Osteocyte (in vitro differentiated cells): ENCODE measurements at regions not wholly inside any gene's neighbourhood (a gene's known extent, or its start where the extent isn't known, plus 50 kb on each side); places are given as distances from the start of the nearest gene placed in this dataset.

Experiments
- DNase-seq: peaks from one replicate; pipeline ENCODE4 v3.0.0; 2021; ENCODE audit warnings: mixed read lengths; ENCODE audit not compliant: unreplicated experiment; ENCODE audit errors: extremely low spot score
- H3K27ac Mint-ChIP-seq: one replicate; pipeline ENCODE4 v1.8.0; 2021; ENCODE audit warnings: mild to moderate bottlenecking, mixed read lengths; ENCODE audit not compliant: unreplicated experiment
- H3K27me3 Mint-ChIP-seq: one replicate; pipeline ENCODE4 v1.8.0; 2021; ENCODE audit warnings: mixed read lengths; ENCODE audit not compliant: unreplicated experiment
- H3K36me3 Mint-ChIP-seq: one replicate; pipeline ENCODE4 v1.8.0; 2021; ENCODE audit warnings: mixed read lengths; ENCODE audit not compliant: unreplicated experiment
- H3K4me1 Mint-ChIP-seq: one replicate; pipeline ENCODE4 v1.8.0; 2021; ENCODE audit warnings: mixed read lengths; ENCODE audit not compliant: unreplicated experiment
- H3K4me3 Mint-ChIP-seq: one replicate; pipeline ENCODE4 v1.8.0; 2021; ENCODE audit warnings: mild to moderate bottlenecking, moderate library complexity, mixed read lengths; ENCODE audit not compliant: unreplicated experiment
- H3K9me3 Mint-ChIP-seq: one replicate; pipeline ENCODE4 v1.8.0; 2021; ENCODE audit warnings: mixed read lengths; ENCODE audit not compliant: unreplicated experiment
- TF ChIP-seq, protein P1 (sequence below): fragments of 200-600 bp; sonication (generic); IDR thresholded peaks from 2 replicates; pipeline ENCODE4 v1.5.0; 2021; ENCODE audit warnings: antibody characterized with exemption, mild to moderate bottlenecking, moderate library complexity

DNA sequence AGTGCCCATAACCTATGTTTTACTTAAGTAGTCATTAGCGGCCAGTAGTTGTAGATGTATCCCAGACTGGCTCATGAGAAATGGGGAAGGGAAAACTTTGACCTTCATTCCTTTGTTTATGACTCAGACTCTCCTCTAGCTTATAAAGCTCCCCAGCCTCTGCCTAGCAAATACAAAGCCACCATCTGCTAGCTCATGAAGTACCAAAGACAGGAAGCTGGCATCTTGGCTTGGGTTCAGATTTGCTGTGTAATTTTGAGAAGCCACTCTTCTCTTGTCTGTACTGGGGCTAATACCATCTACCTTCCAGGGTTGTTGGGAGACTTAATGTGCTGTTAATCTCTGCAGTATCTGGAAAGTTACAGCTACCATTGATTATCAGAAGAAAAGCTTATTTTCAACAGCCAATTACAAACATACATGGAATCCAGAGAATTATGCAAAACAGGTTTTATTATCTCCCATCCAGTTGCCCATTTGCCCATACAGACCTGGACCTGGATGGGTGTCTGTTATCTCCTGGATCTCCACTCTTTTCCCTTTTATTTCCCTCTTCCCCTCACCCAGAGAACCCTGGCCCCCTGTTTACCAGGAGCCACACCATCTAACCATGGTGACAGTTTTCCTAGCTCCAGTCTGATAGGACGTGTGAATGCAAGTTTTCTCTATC is 153.8 kb downstream of the SEMA6D start:
- TF ChIP-seq, protein P1, sequence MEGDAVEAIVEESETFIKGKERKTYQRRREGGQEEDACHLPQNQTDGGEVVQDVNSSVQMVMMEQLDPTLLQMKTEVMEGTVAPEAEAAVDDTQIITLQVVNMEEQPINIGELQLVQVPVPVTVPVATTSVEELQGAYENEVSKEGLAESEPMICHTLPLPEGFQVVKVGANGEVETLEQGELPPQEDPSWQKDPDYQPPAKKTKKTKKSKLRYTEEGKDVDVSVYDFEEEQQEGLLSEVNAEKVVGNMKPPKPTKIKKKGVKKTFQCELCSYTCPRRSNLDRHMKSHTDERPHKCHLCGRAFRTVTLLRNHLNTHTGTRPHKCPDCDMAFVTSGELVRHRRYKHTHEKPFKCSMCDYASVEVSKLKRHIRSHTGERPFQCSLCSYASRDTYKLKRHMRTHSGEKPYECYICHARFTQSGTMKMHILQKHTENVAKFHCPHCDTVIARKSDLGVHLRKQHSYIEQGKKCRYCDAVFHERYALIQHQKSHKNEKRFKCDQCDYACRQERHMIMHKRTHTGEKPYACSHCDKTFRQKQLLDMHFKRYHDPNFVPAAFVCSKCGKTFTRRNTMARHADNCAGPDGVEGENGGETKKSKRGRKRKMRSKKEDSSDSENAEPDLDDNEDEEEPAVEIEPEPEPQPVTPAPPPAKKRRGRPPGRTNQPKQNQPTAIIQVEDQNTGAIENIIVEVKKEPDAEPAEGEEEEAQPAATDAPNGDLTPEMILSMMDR: no peak
- Mint-ChIP-seq H3K9me3 (peaks cover 16% of the 10 kb centered on the region), H3K4me3 (no peak overlapping the region), H3K36me3 (no peaks in the 10 kb centered on the region), H3K27me3 (no peaks in the 10 kb centered on the region), H3K27ac (peak overlapping the region; percentile 90), H3K4me1 (peaks cover 54% of the 10 kb centered on the region)
- DNase-seq: no peak

DNA sequence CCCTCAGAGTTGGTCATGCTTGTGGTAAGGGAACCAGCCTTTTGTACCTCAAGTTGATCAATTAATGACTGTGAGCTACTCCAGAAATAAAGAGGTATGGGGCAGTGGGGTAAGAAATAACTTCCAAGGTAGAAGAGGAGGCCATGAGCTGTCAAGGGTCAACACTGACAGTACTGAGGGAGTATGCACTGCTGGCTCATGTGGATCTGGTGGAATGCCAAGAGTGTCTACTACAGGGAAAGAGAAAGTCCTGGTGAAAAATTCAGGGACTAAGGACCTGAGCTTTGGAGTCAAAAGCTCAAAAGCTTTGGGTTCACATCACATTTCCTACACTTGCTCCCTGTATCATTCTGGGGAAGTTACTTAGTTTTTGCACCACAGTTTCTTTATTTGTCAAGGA is 154.9 kb downstream of the SEMA6D start:
- Mint-ChIP-seq H3K9me3 (peaks cover 16% of the 10 kb centered on the region), H3K27me3 (no peaks in the 10 kb centered on the region), H3K4me3 (peak overlapping the region; percentile 7), H3K4me1 (peaks cover 54% of the 10 kb centered on the region), H3K27ac (peak overlapping the region; percentile 90), H3K36me3 (no peaks in the 10 kb centered on the region)
- DNase-seq: no peak
- TF ChIP-seq, protein P1: no peak

- Mint-ChIP-seq H3K4me1 (peaks cover 54% of the 10 kb centered on the region), H3K36me3 (no peaks in the 10 kb centered on the region), H3K27me3 (no peaks in the 10 kb centered on the region), H3K27ac (peak overlapping the region; percentile 90), H3K9me3 (peaks cover 16% of the 10 kb centered on the region), H3K4me3 (no peak overlapping the region)
- TF ChIP-seq, protein P1: no peak
- DNase-seq: no peak
Measured at GRCh38 chr15:47872869-47873432, 155.6 kb downstream of the SEMA6D start.

DNA sequence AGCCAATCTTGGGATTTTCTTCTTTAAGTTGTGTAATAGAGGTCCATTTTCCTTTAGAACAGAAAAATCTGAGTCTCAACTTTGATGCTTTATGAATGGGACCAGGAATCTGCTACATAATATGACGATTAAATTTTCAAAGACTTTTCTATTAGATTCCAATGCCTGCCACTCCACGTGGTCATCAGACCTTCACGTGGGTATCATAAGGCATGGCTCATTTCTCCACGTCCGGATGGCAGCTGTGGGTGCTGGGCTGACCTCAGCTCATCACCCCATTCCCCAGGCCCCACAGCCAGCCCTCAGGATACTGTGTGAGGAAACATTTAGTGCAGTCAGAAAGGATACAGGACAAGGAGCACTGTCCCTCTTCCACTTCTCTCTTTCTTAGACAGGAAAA is 159.7 kb downstream of the SEMA6D start:
- Mint-ChIP-seq H3K36me3 (no peaks in the 10 kb centered on the region), H3K9me3 (peaks cover 2% of the 10 kb centered on the region), H3K4me3 (no peak overlapping the region), H3K27ac (no peak overlapping the region), H3K27me3 (peaks cover 7% of the 10 kb centered on the region), H3K4me1 (peaks cover 30% of the 10 kb centered on the region)
- TF ChIP-seq, protein P1: no peak
- DNase-seq: no peak

GRCh38 chr15:47877836-47878235 is 160.5 kb downstream of the SEMA6D start:
- TF ChIP-seq, protein P1: no peak
- H3K4me3 Mint-ChIP-seq: no peak overlapping the region

More at GRCh38 chr15:47877836-47878235, 160.5 kb downstream of the SEMA6D start:
- Mint-ChIP-seq H3K27ac (no peak overlapping the region), H3K9me3 (no peaks in the 10 kb centered on the region), H3K4me1 (peaks cover 21% of the 10 kb centered on the region), H3K27me3 (peaks cover 7% of the 10 kb centered on the region), H3K36me3 (no peaks in the 10 kb centered on the region)
- no peak for DNase-seq
